ENCODE measurements at regions not wholly inside any gene's neighbourhood (a gene's known extent, or its start where the extent isn't known, plus 50 kb on each side); places are given as distances from the start of the nearest gene placed in this dataset.

- ChIA-PET POLR2A (no interaction called here), CTCF (ENCODE audit: low intra/inter-chr PET ratio, low total read pairs) (no interaction called here)
- H3K9me3 ChIP-seq (ENCODE audit: low read length), result no peaks in the 10 kb centered on the region
- ATAC-seq (no peak), DNase-seq (ENCODE audit: low spot score) (no peak), FAIRE-seq (no peak)
- no peak overlapping the region for H3K4me3 ChIP-seq (replicated peaks in 1 of 3; ENCODE audit: insufficient read depth in 1 of 3, low read depth in 2 of 3, low read length in 3 of 3)
- in situ Hi-C loops (cut with HindIII; ENCODE audit: extremely low pct_ligation_motif_present, low pct_unique_long_range_greater_than_20kb) (no loop called here), intact Hi-C loops (cut with micrococcal nuclease; ENCODE audit: unreplicated experiment) (no loop called here)
- no peaks in the 10 kb centered on the region for H4K20me1 ChIP-seq (ENCODE audit: insufficient read depth, low read length)
- no peaks in the 10 kb centered on the region for H3K4me1 ChIP-seq (ENCODE audit: insufficient read depth, low read length)
- H3K4me2 ChIP-seq (ENCODE audit: low read depth, low read length), result no peak overlapping the region
- whole genome bisulfite sequencing (ENCODE audit: low lambda C conversion rate), result 23% methylated on average over 10 of the region's 10 CpGs
- H3K79me2 ChIP-seq (ENCODE audit: insufficient read depth, low read length), result no peaks in the 10 kb centered on the region
- TF ChIP-seq CENPX (CRISPR knock-in tag; IDR thresholded peaks at IDR 0.05) (no peak), ZNF333 (CRISPR knock-in tag; IDR thresholded peaks at IDR 0.05; ENCODE audit: borderline replicate concordance) (no peak), ZSCAN31 (CRISPR knock-in tag; IDR thresholded peaks at IDR 0.05; ENCODE audit: low read depth) (no peak), KLF9 (CRISPR knock-in tag; IDR thresholded peaks at IDR 0.05; ENCODE audit: low read depth) (no peak), NRL (CRISPR knock-in tag; IDR thresholded peaks at IDR 0.05; ENCODE audit: borderline replicate concordance) (no peak), ZNF839 (CRISPR knock-in tag; IDR thresholded peaks at IDR 0.05; ENCODE audit: borderline replicate concordance) (no peak), ZNF597 (CRISPR knock-in tag; IDR thresholded peaks at IDR 0.05) (no peak), ZNF446 (CRISPR knock-in tag; IDR thresholded peaks at IDR 0.05) (no peak), ZNF275 (CRISPR knock-in tag; IDR thresholded peaks at IDR 0.05; ENCODE audit: borderline replicate concordance) (no peak), BRF2 (CRISPR knock-in tag; IDR thresholded peaks at IDR 0.05) (no peak), KLF12 (CRISPR knock-in tag; IDR thresholded peaks at IDR 0.05; ENCODE audit: borderline replicate concordance) (no peak)
- H2AFZ ChIP-seq (ENCODE audit: low read length), result no peak overlapping the region
- no peak overlapping the region for H3K9ac ChIP-seq (ENCODE audit: insufficient read depth, low read depth, low read length)
- H3K36me3 ChIP-seq (replicated peaks in 1 of 2; ENCODE audit: control insufficient read depth in 1 of 2, insufficient read depth in 2 of 2, low read length in 2 of 2), result no peaks in the 10 kb centered on the region
- H3K27me3 ChIP-seq (ENCODE audit: control insufficient read depth in 1 of 2, insufficient read depth in 2 of 2, low read length in 2 of 2), result no peaks in the 10 kb centered on the region
- no peak overlapping the region for H3K27ac ChIP-seq (ENCODE audit: extremely low read length, insufficient read depth, low read length)
- no TSS peak for BruUV-seq (replicated peaks)
Observed at GRCh38 chr6:14704383-14705271, 541.2 kb upstream of the JARID2 start.

All from HepG2 (cell line).